GM19025 (cell line): ENCODE measurements at regions not wholly inside any gene's neighbourhood (a gene's known extent, or its start where the extent isn't known, plus 50 kb on each side); places are given as distances from the start of the nearest gene placed in this dataset.

ENCODE experiments used
- ATAC-seq: cut with Tn5 transposase; IDR thresholded peaks from one replicate; pipeline ENCODE4 v1.9.1; 2021; ENCODE audit warnings: mild to moderate bottlenecking, low read depth, moderate library complexity; ENCODE audit not compliant: unreplicated experiment

DNA sequence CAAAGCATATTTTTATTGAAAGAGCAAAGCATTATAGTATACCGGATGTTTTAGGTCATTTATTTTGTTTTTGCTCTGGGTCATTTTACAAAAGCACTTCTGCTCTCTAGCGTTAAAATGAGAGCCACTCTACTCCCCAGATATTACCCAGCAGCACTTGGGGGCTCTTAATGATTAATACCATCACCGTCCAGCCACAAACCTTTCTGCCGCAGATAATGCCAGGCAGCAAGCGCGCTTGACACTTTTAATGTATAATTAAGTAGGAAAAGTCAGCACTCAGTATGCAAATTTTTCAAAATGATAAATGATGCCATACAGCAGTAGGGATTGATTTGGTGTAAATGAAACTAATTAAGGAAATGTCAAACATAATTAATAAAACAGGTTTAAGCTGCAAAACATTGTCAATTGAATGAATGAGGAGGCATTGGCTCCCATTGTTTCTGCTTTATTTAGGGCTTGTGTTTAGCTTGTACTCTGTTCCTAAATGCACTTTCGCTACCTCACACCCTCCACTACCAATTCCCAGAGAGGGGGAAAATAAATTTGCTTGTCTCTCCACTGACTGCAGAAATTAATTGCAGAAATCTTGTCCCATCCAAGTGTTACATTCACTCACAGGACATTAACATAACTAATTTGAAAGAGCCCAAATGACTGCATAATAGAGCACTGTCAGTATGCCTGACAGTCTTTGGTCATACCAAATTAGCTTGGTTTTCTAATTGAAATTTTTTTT, 358.8 kb upstream of the ARRDC3 start:
- ATAC-seq = no peak

GRCh38 chr5:91730026-91730425, 346.9 kb upstream of the ARRDC3 start:
- ATAC-seq = no peak

DNA sequence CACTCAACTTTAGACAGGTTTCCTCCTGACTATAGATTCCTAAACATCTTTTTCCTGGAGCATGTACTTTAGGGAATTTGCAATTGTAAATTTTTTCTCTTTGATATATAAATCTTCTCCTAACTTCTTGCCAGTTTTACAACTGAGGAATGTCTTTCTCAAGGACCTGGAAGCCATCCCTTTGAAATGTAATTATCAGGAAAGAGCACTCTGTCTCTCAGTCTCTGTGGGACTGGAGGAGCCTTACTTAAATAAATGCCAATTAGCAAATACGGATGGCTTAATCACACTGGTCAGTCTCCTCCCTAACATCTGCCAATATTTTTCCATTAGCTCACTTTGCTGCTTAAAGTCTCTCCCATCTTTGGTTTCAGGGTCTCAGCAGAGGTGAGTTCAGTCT, 344.3 kb upstream of the ARRDC3 start:
- ATAC-seq = no peak

DNA sequence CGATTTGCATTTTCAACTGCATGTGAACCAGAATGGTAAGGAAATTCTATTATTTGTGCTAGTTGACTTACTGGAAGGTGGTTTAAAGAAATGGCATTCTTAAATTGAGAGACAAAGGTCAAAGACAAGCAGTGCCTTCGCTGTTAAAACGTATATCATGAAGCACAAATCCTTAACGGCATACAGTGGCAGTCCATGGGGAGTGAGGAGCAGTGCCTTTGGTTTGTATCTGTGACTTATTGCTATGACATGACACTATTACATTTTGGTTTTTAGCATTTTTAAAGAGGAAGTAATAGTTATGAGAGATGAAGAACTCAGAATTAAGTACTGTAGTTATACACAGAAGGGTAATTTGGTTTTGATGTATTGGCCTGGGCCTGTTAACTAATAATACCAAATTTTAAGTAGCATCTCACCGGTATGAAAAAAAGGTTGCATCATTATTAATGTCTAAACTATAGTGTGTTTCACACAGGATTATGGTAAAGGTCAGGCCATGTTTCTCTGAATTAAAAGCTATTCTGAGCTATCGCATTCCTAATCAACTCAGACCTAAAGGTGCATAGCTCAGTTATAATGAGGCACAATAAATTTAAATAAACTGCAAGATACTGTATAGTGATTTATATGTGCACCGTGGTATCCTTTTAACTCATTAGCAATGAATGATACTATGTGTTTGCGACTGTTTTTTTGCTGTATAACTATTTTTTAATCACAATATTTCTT, 339.8 kb upstream of the ARRDC3 start:
- no peak for ATAC-seq

DNA sequence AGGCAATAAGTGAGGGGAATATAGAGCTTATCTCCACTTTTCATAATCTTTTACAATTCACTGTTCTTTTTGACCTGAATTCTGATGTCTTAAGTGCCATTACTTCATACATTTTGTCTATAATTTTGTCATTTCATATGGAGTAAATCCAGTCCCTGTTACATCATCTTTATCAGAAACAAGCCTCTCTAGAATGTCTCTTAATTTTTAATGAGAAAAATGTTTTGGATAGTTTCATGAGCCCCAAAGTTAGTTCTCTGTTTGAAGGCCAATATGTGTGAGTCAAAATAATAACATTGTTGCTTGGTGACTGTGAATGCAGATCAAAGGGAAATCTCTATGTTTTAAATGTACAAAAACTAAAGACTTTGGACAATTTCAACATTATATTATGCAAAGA, 329.6 kb upstream of the ARRDC3 start:
- no peak for ATAC-seq

DNA sequence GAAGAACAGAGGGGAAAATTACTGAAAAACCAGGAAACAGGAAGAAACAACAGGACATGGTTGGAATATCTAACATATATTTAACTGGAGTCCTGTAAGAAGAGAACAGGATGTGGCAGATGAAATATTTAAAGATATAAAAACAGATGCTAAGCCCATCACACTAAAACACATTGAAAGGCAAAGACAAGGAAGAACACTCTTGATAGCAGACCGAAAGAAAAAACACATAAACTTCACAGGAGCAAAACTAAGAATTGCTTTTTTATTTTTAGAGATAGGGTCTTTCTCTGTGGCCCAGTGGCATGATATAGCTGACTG, 324.4 kb upstream of the ARRDC3 start:
- no peak for ATAC-seq

- ATAC-seq = no peak
Observed at GRCh38 chr5:91706785-91707520, 323.8 kb upstream of the ARRDC3 start.

DNA sequence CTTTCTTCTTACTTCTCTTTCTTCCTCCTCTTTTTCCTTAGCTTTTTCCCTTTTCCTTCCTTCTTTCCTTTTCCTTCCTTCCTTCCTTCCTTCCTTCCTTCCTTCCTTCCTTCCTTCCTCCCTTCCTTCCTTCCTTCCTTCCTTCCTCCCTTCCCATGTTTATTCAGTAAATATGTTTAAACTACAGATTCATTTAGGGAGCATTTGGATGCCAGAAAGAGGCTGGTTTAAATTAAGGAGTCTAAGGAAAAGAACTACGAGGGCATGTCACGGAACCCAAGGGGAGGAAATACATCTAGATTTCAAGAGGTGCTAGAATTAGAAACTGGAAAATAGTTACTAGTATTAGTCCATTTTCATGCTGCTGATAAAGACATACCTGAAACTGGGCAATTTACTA, 320.0 kb upstream of the ARRDC3 start:
- ATAC-seq = no peak

- ATAC-seq = no peak
Observed at GRCh38 chr5:91699429-91699828, 316.3 kb upstream of the ARRDC3 start.

- ATAC-seq = no peak
Observed at GRCh38 chr5:91691592-91691991, 308.5 kb upstream of the ARRDC3 start.

GRCh38 chr5:91690921-91691320, 307.8 kb upstream of the ARRDC3 start:
- ATAC-seq = no peak

DNA sequence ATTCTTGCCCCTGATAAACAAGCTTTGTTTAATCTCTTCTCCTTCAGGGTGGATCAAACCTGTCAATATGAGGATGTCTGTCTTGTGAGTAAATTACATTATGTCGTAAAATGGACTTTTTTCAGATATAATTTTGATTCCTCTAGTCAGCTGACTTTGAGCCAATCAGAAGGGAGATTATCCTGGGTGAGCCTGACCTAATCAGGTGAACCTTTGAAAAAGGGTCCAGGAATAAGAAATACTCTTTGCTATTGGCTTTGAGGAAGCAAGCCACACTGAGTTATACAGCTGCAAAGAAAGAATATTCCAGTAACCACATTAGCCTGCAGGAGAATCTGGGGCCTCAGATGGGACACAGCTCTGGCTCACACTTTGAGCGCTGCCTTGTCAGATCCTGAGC, 304.3 kb upstream of the ARRDC3 start:
- no peak for ATAC-seq

DNA sequence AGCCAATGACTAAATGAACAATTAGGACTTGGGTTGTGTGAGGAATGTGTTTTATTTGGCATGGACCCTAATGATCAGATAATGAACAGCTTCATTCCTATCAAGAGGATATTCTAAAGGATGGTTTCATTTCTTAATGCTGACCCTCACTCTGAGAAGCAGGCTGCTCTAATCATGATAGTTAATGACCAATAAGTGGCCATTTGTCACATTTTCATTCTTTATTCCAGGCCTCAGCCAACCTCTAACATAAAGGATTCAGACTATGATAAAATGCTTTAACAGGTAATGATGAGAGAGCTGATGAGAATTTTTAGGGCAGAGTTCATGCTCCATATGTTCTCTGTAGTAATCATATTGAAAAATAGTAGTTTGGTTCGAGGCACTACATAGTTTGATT, 301.5 kb upstream of the ARRDC3 start:
- ATAC-seq = no peak

DNA sequence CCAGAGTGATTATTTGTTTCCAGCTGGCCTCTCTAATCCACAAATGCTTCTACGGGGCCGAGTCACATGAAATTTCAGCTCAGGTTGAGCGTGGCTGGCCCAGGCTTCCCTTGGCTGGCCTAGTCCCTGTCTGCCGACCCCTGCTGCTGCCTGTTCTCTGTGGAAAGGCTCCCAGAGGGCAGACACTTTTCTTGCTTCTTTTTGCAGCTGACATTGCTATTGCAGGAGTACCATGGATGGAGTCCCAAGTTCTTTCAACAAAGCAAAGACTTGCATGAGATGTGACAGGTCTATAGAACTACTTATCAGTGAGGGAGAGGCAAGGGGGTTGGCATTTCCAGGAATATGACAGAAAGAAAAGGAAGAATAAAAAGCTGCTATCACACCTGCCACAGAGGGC, 287.4 kb upstream of the ARRDC3 start:
- ATAC-seq = no peak

GRCh38 chr5:91670122-91670521, 287.0 kb upstream of the ARRDC3 start:
- no peak for ATAC-seq

- ATAC-seq = no peak
Observed at GRCh38 chr5:91668261-91668660, 285.1 kb upstream of the ARRDC3 start.

GRCh38 chr5:91652678-91653077, 269.6 kb upstream of the ARRDC3 start:
- ATAC-seq = no peak

- no peak for ATAC-seq
Observed at GRCh38 chr5:91651704-91652103, 268.6 kb upstream of the ARRDC3 start.

DNA sequence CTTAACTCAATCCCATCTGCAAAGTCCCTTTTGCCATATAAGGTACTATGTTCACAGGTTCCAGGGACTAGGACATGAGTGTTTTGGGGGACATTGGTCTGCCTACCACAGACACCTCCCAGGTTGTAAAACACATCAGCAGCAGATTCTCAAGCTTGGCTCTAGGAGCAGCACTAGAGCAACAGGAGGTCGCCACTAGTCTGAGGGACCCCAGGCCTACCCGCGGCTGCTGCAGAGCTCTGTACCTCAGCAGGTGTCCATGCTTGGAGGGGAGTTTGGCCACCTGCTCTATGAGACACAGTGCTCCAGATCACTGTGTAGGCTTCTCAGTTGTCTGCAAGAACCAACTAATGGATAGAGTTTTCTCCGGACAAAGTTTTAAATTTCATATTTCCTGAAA, 262.2 kb upstream of the ARRDC3 start:
- no peak for ATAC-seq

DNA sequence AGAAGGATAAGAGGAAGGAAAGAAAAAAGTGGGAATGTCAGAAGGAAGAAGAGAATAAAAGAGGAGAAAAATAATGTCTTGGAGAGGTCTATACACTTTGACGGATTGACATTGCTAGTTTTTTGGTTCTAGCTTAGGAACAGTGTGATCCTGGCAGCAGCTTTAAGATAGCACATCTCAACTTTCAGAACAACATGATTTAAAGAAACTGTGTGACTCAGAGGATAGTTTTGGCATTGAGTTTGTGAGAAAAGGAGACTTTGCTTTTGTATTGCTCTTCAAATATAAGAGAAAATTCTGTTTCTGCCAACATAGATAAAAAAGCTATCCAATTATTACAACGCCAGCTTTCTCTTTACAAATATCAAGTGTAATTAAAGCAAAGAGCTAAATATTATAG, 260.7 kb upstream of the ARRDC3 start:
- no peak for ATAC-seq

- no peak for ATAC-seq
Observed at GRCh38 chr5:91642581-91642980, 259.5 kb upstream of the ARRDC3 start.
